Kidney epithelial cell (primary cell): ENCODE measurements at regions not wholly inside any gene's neighbourhood (a gene's known extent, or its start where the extent isn't known, plus 50 kb on each side); places are given as distances from the start of the nearest gene placed in this dataset.

Source experiments
- DNase-seq: peaks from one replicate; pipeline ENCODE4 v3.0.0-alpha.2; 2010; ENCODE audit warnings: low read depth
- H3K27me3 ChIP-seq: 2 replicates; pipeline ENCODE4 v1.6.0; 2011; ENCODE audit warnings: low read length; ENCODE audit not compliant: control insufficient read depth, insufficient read depth
- H3K36me3 ChIP-seq: 2 replicates; pipeline ENCODE4 v1.5.1; 2011; ENCODE audit warnings: low read length; ENCODE audit not compliant: control insufficient read depth, insufficient read depth
- H3K4me3 ChIP-seq: 2 replicates; pipeline ENCODE4 v1.5.1; 2011; ENCODE audit warnings: low read depth, mild to moderate bottlenecking, control low read depth, low read length
- CTCF ChIP-seq: IDR thresholded peaks from 2 replicates; pipeline ENCODE4 v1.5.1; 2011; ENCODE audit warnings: mild to moderate bottlenecking, moderate library complexity, low read length, control low read depth, inconsistent platforms; ENCODE audit not compliant: insufficient read depth, poor library complexity, severe bottlenecking

- Histone ChIP-seq H3K27me3 (no peaks in the 10 kb centered on the region), H3K36me3 (no peaks in the 10 kb centered on the region), H3K4me3 (no peak overlapping the region)
- DNase-seq, result no peak
- no peak for TF ChIP-seq CTCF
Measured at GRCh38 chr20:60926831-60927230, 325.2 kb upstream of the CDH4 start.

GRCh38 chr20:60928341-60928740 lies 323.7 kb upstream of the CDH4 start:
- TF ChIP-seq CTCF, result no peak
- no peak for DNase-seq
- Histone ChIP-seq H3K4me3 (no peak overlapping the region), H3K36me3 (no peaks in the 10 kb centered on the region), H3K27me3 (no peaks in the 10 kb centered on the region)

- no peak for DNase-seq
- Histone ChIP-seq H3K36me3 (no peaks in the 10 kb centered on the region), H3K27me3 (no peaks in the 10 kb centered on the region), H3K4me3 (no peak overlapping the region)
- TF ChIP-seq CTCF, result no peak
Measured at GRCh38 chr20:60930023-60930790, 321.9 kb upstream of the CDH4 start.

- no peak for DNase-seq
- no peaks in the 10 kb centered on the region for H3K27me3 ChIP-seq
- no peaks in the 10 kb centered on the region for H3K36me3 ChIP-seq
- H3K4me3 ChIP-seq, result no peak overlapping the region
- no peak for TF ChIP-seq CTCF
Measured at GRCh38 chr20:60931696-60932095, 320.4 kb upstream of the CDH4 start.

GRCh38 chr20:60934724-60935123 lies 317.3 kb upstream of the CDH4 start:
- no peak for DNase-seq
- TF ChIP-seq CTCF, result no peak

GRCh38 chr20:60935971-60936370 lies 316.1 kb upstream of the CDH4 start:
- no peaks in the 10 kb centered on the region for H3K27me3 ChIP-seq
- no peaks in the 10 kb centered on the region for H3K36me3 ChIP-seq
- no peak for TF ChIP-seq CTCF
- no peak for DNase-seq
- no peak overlapping the region for H3K4me3 ChIP-seq

More at GRCh38 chr20:60934724-60935123, 317.3 kb upstream of the CDH4 start:
- Histone ChIP-seq H3K27me3 (no peaks in the 10 kb centered on the region), H3K4me3 (no peak overlapping the region), H3K36me3 (no peaks in the 10 kb centered on the region)
